Left ventricle myocardium inferior (tissue), 1 donor: ENCODE measurements at regions not wholly inside any gene's neighbourhood (a gene's known extent, or its start where the extent isn't known, plus 50 kb on each side); places are given as distances from the start of the nearest gene placed in this dataset.

ENCODE experiments used
- DNase-seq: peaks from one replicate; pipeline ENCODE4 v3.0.0-alpha.2; 2020
- H3K27ac ChIP-seq: fragments of 200-600 bp; replicated peaks from 2 replicates; pipeline ENCODE4 v1.8.0; 2021
- H3K27me3 ChIP-seq: fragments of 200-600 bp; 2 replicates; pipeline ENCODE4 v1.8.0; 2021; ENCODE audit warnings: low read depth
- H3K36me3 ChIP-seq: fragments of 200-600 bp; 2 replicates; pipeline ENCODE4 v1.8.0; 2021
- H3K4me1 ChIP-seq: fragments of 200-600 bp; 2 replicates; pipeline ENCODE4 v1.8.0; 2021
- H3K4me3 ChIP-seq: fragments of 200-600 bp; 2 replicates; pipeline ENCODE4 v1.8.0; 2021; ENCODE audit warnings: mild to moderate bottlenecking, moderate library complexity
- H3K9me3 ChIP-seq: fragments of 200-600 bp; replicated peaks from 2 replicates; pipeline ENCODE4 v1.8.0; 2021
- CTCF ChIP-seq: fragments of 200-600 bp; IDR thresholded peaks from 2 replicates; pipeline ENCODE4 v1.8.0; 2021; ENCODE audit warnings: antibody characterized with exemption, mild to moderate bottlenecking, borderline replicate concordance
- intact Hi-C: fragments of 100-400 bp; cut with micrococcal nuclease; formaldehyde crosslinking; loops from one replicate; pipeline ENCODE4 v1.11.0; 2022
- donor health status: DM: no; HTN: yes; CAD: no; lungs with severe emphysema.

GRCh38 chr9:87109851-87110250, 162.5 kb upstream of the GAS1 start:
- intact Hi-C loops, result no loop called here
- H3K27me3 ChIP-seq, result no peaks in the 10 kb centered on the region
- DNase-seq, result no peak
- peaks cover 18% of the 10 kb centered on the region for H3K4me1 ChIP-seq
- no peak overlapping the region for H3K4me3 ChIP-seq
- TF ChIP-seq CTCF, result no peak
- peak overlapping the region; percentile 70 for H3K27ac ChIP-seq
- peaks cover 10% of the 10 kb centered on the region for H3K9me3 ChIP-seq
- H3K36me3 ChIP-seq, result no peaks in the 10 kb centered on the region

- Histone ChIP-seq H3K27ac (no peak overlapping the region), H3K36me3 (no peaks in the 10 kb centered on the region), H3K9me3 (peaks cover 10% of the 10 kb centered on the region), H3K27me3 (no peaks in the 10 kb centered on the region), H3K4me1 (peaks cover 28% of the 10 kb centered on the region), H3K4me3 (no peak overlapping the region)
- intact Hi-C loops, result no loop called here
- TF ChIP-seq CTCF, result no peak
- no peak for DNase-seq
These were observed 163.7 kb upstream of the GAS1 start for GRCh38 chr9:87111010-87111409.

GRCh38 chr9:87112656-87113055, 165.3 kb upstream of the GAS1 start:
- Histone ChIP-seq H3K4me1 (peaks cover 42% of the 10 kb centered on the region), H3K9me3 (peaks cover 10% of the 10 kb centered on the region), H3K4me3 (no peak overlapping the region), H3K36me3 (no peaks in the 10 kb centered on the region), H3K27ac (no peak overlapping the region), H3K27me3 (no peaks in the 10 kb centered on the region)
- DNase-seq, result no peak
- no peak for TF ChIP-seq CTCF
- intact Hi-C loops, result no loop called here

- Histone ChIP-seq H3K4me3 (no peak overlapping the region), H3K27ac (no peak overlapping the region), H3K36me3 (no peaks in the 10 kb centered on the region), H3K9me3 (peaks cover 10% of the 10 kb centered on the region), H3K4me1 (peaks cover 37% of the 10 kb centered on the region), H3K27me3 (no peaks in the 10 kb centered on the region)
- intact Hi-C loops, result no loop called here
- no peak for TF ChIP-seq CTCF
- no peak for DNase-seq
These were observed 166.6 kb upstream of the GAS1 start for GRCh38 chr9:87113874-87114273.

GRCh38 chr9:87115785-87116184, 168.5 kb upstream of the GAS1 start:
- Histone ChIP-seq H3K27ac (peak overlapping the region; percentile 31), H3K36me3 (no peaks in the 10 kb centered on the region), H3K9me3 (peaks cover 7% of the 10 kb centered on the region), H3K4me1 (peaks cover 47% of the 10 kb centered on the region), H3K4me3 (no peak overlapping the region), H3K27me3 (no peaks in the 10 kb centered on the region)
- DNase-seq, result no peak
- intact Hi-C loops, result no loop called here
- TF ChIP-seq CTCF, result no peak

- Histone ChIP-seq H3K4me3 (no peak overlapping the region), H3K9me3 (peaks cover under 1% of the 10 kb centered on the region), H3K36me3 (no peaks in the 10 kb centered on the region), H3K27me3 (no peaks in the 10 kb centered on the region), H3K4me1 (peaks cover 52% of the 10 kb centered on the region), H3K27ac (peak overlapping the region; percentile 31)
- intact Hi-C loops, result no loop called here
- peak; percentile 23 for DNase-seq
- TF ChIP-seq CTCF, result peak; percentile 7
These were observed 169.2 kb upstream of the GAS1 start for GRCh38 chr9:87116492-87116891.
